NB4 (cell line): ENCODE measurements at regions not wholly inside any gene's neighbourhood (a gene's known extent, or its start where the extent isn't known, plus 50 kb on each side); places are given as distances from the start of the nearest gene placed in this dataset.
A peak's percentile ranks its signal among the peaks of the same experiment; 100 is the strongest.

Experiments
- DNase-seq: peaks from one replicate; pipeline ENCODE4 v3.0.0; 2010; ENCODE audit warnings: low read depth
- H3K4me3 ChIP-seq: one replicate; pipeline ENCODE4 v1.5.1; 2011; ENCODE audit warnings: mild to moderate bottlenecking, low read depth, low read length, moderate library complexity
- MYC ChIP-seq: IDR thresholded peaks from 2 replicates; pipeline ENCODE4 v1.6.1; 2011; ENCODE audit warnings: low read depth, low read length
- POLR2A ChIP-seq: IDR thresholded peaks from 2 replicates; pipeline ENCODE4 v1.6.1; 2011; ENCODE audit warnings: mild to moderate bottlenecking; ENCODE audit not compliant: insufficient read length; ENCODE audit errors: extremely low read depth
- TF ChIP-seq, protein P1 (sequence below): IDR thresholded peaks from 2 replicates; pipeline ENCODE4 v1.6.1; 2011; ENCODE audit warnings: low read depth, low read length
- TF ChIP-seq, protein P2 (sequence below): IDR thresholded peaks from one replicate; pipeline ENCODE4 v1.5.1; 2012; ENCODE audit warnings: low read depth, low read length

DNA sequence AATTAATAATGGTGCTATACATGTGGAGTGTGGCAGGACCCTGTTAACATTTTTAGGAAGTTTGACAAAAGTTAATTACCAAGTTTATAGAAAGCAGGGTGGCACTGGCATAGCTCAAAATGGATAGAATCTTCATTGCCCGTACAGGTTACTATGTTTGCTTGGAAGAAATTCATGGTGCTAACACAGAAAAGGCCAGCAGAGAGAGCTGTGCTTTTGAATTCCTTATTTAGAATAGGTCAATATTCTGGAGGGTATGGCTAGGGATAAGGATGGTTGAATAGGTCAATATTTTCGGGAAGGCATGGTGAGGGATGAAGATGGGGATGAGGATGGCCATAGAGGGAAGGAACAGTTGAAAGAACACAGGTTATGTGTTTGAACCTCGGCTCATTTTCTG, 345.1 kb downstream of the LMO4 start:
- TF ChIP-seq, protein P1, sequence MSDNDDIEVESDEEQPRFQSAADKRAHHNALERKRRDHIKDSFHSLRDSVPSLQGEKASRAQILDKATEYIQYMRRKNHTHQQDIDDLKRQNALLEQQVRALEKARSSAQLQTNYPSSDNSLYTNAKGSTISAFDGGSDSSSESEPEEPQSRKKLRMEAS, result no peak
- no peak for TF ChIP-seq POLR2A
- TF ChIP-seq, protein P2, sequence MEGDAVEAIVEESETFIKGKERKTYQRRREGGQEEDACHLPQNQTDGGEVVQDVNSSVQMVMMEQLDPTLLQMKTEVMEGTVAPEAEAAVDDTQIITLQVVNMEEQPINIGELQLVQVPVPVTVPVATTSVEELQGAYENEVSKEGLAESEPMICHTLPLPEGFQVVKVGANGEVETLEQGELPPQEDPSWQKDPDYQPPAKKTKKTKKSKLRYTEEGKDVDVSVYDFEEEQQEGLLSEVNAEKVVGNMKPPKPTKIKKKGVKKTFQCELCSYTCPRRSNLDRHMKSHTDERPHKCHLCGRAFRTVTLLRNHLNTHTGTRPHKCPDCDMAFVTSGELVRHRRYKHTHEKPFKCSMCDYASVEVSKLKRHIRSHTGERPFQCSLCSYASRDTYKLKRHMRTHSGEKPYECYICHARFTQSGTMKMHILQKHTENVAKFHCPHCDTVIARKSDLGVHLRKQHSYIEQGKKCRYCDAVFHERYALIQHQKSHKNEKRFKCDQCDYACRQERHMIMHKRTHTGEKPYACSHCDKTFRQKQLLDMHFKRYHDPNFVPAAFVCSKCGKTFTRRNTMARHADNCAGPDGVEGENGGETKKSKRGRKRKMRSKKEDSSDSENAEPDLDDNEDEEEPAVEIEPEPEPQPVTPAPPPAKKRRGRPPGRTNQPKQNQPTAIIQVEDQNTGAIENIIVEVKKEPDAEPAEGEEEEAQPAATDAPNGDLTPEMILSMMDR, result no peak
- no peak for TF ChIP-seq MYC
- DNase-seq, result no peak
- no peak overlapping the region for H3K4me3 ChIP-seq

GRCh38 chr1:87674791-87675190, 346.1 kb downstream of the LMO4 start:
- DNase-seq, result no peak
- no peak overlapping the region for H3K4me3 ChIP-seq
- TF ChIP-seq, protein P2, result no peak
- TF ChIP-seq MYC (no peak), POLR2A (no peak)
- TF ChIP-seq, protein P1, result no peak

DNA sequence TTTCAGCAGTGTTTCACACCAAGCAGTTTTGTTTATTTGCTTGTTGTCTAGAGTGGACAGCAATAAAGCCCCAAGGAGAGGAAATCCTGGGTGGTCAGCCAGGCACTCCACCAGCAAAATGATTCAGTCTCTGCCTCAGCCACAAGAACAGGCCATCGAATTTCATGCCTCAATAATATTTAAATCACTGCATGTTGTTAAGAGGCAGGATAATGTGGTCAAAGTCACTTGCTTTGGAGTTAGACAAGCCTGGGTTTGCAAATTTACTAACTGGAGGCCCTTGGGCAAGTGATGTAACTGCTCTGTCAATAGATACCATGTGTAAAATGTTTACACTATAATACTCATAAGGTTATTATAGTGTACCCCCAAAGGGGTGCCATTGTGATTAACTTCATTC, 349.6 kb downstream of the LMO4 start:
- H3K4me3 ChIP-seq, result no peak overlapping the region
- DNase-seq, result no peak
- TF ChIP-seq, protein P1, result no peak
- no peak for TF ChIP-seq POLR2A
- TF ChIP-seq, protein P2, result no peak
- no peak for TF ChIP-seq MYC

GRCh38 chr1:87682565-87682964, 353.9 kb downstream of the LMO4 start:
- no peak for TF ChIP-seq POLR2A
- TF ChIP-seq, protein P1, result no peak
- TF ChIP-seq, protein P2, result no peak
- TF ChIP-seq MYC, result no peak
- no peak for DNase-seq
- no peak overlapping the region for H3K4me3 ChIP-seq

DNA sequence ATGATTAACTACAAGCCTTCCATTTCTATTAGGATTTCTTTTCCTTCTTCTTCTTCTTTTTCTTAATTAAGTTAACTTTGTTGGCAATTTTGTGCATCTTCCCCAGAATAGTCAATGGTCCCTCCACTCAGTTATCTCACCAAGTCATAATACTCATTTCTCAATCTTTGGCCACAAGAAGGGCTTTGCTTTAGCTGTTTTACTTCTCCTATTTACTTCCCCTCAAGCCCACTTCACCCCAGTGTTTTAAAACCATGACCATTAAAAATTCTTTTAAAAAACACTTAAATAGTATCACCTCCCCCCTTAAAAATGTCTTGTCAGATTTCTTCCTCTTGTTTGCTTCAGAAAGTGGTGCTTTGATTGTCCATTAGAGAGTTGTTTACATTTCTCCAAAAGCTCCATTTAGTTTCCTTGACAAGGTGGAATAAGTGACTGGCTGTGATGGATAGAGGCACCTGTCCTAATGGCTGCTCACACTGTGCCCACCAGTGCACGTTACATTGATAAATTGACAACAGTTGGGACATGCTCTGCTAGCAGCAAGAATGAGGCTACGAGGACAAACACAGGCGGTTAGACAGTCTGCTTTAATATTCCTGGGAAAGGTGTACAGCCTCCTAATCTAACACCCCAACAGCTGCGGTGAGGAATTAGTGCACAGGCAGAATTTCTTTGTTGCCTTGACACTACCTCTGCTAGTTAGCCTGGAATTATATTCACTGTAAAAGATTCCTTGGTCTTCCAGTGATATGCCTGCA, 354.7 kb downstream of the LMO4 start:
- DNase-seq, result peak; percentile 4
- no peak overlapping the region for H3K4me3 ChIP-seq
- TF ChIP-seq, protein P1, result no peak
- no peak for TF ChIP-seq MYC
- no peak for TF ChIP-seq POLR2A
- TF ChIP-seq, protein P2, result no peak
